Upper lobe of right lung (tissue), 1 donor: ENCODE measurements at regions not wholly inside any gene's neighbourhood (a gene's known extent, or its start where the extent isn't known, plus 50 kb on each side); places are given as distances from the start of the nearest gene placed in this dataset.

Experiments used
- ATAC-seq: fragments of 200-7000 bp; cut with Tn5 transposase; one replicate; pipeline ENCODE4 v1.9.1; 2020; ENCODE audit warnings: mild to moderate bottlenecking, moderate library complexity
- DNase-seq: peaks from one replicate; pipeline ENCODE4 v3.0.0-alpha.2; 2020
- H3K27ac ChIP-seq: fragments of 200-600 bp; one replicate; pipeline ENCODE4 v1.8.0; 2022
- H3K27me3 ChIP-seq: fragments of 200-600 bp; one replicate; pipeline ENCODE4 v1.8.0; 2022; ENCODE audit warnings: mild to moderate bottlenecking
- H3K36me3 ChIP-seq: fragments of 200-600 bp; one replicate; pipeline ENCODE4 v1.8.0; 2022
- H3K4me1 ChIP-seq: fragments of 200-600 bp; one replicate; pipeline ENCODE4 v1.8.0; 2022
- H3K4me3 ChIP-seq: fragments of 200-600 bp; one replicate; pipeline ENCODE4 v1.8.0; 2022; ENCODE audit warnings: mild to moderate bottlenecking
- H3K9me3 ChIP-seq: fragments of 200-600 bp; one replicate; pipeline ENCODE4 v1.8.0; 2022
- CTCF ChIP-seq: fragments of 200-600 bp; IDR thresholded peaks from one replicate; pipeline ENCODE4 v1.8.0; 2022; ENCODE audit warnings: antibody characterized with exemption
- intact Hi-C: fragments of 100-400 bp; cut with DNase I; formaldehyde crosslinking; loops from one replicate; pipeline ENCODE4 v1.11.0; 2022
- donor health status: DM: no; HTN: yes; CAD: no; lungs with severe emphysema.

- DNase-seq (peak; percentile 94), ATAC-seq (peak; percentile 86)
- peaks cover 22% of the 10 kb centered on the region for H3K4me1 ChIP-seq
- H3K27me3 ChIP-seq = no peaks in the 10 kb centered on the region
- H3K27ac ChIP-seq = peak overlapping the region; percentile 80
- H3K36me3 ChIP-seq = no peaks in the 10 kb centered on the region
- no peak overlapping the region for H3K4me3 ChIP-seq
- TF ChIP-seq CTCF = no peak
- intact Hi-C loops = no loop called here
- H3K9me3 ChIP-seq = no peaks in the 10 kb centered on the region
Measured at GRCh38 chr21:43343095-43343991, 83.6 kb downstream of the SIK1 start.

- no peak for ATAC-seq
- Histone ChIP-seq H3K4me3 (no peak overlapping the region), H3K4me1 (peaks cover 15% of the 10 kb centered on the region), H3K36me3 (no peaks in the 10 kb centered on the region), H3K27me3 (no peaks in the 10 kb centered on the region), H3K27ac (peak overlapping the region; percentile 3), H3K9me3 (no peaks in the 10 kb centered on the region)
- TF ChIP-seq CTCF = no peak
- intact Hi-C loops = no loop called here
- DNase-seq = no peak
Measured at GRCh38 chr21:43342301-43342881, 84.5 kb downstream of the SIK1 start.

GRCh38 chr21:43341378-43342161 is 85.4 kb downstream of the SIK1 start:
- no peaks in the 10 kb centered on the region for H3K9me3 ChIP-seq
- no peak for ATAC-seq
- H3K27me3 ChIP-seq = no peaks in the 10 kb centered on the region
- TF ChIP-seq CTCF = no peak
- no peak for DNase-seq
- no peaks in the 10 kb centered on the region for H3K36me3 ChIP-seq
- intact Hi-C loops = no loop called here
- no peak overlapping the region for H3K4me3 ChIP-seq
- H3K27ac ChIP-seq = no peak overlapping the region
- peaks cover 15% of the 10 kb centered on the region for H3K4me1 ChIP-seq

- no peak for TF ChIP-seq CTCF
- H3K27ac ChIP-seq = no peak overlapping the region
- DNase-seq (no peak), ATAC-seq (no peak)
- H3K9me3 ChIP-seq = no peaks in the 10 kb centered on the region
- H3K4me1 ChIP-seq = peaks cover 15% of the 10 kb centered on the region
- no peaks in the 10 kb centered on the region for H3K27me3 ChIP-seq
- no peaks in the 10 kb centered on the region for H3K36me3 ChIP-seq
- no peak overlapping the region for H3K4me3 ChIP-seq
- intact Hi-C loops = no loop called here
Measured at GRCh38 chr21:43340491-43341377, 86.2 kb downstream of the SIK1 start.

GRCh38 chr21:43339668-43340067 is 87.3 kb downstream of the SIK1 start:
- H3K27ac ChIP-seq = no peak overlapping the region
- intact Hi-C loops = no loop called here
- DNase-seq (no peak), ATAC-seq (no peak)
- no peaks in the 10 kb centered on the region for H3K27me3 ChIP-seq
- H3K4me1 ChIP-seq = peaks cover 15% of the 10 kb centered on the region
- H3K9me3 ChIP-seq = no peaks in the 10 kb centered on the region
- no peaks in the 10 kb centered on the region for H3K36me3 ChIP-seq
- no peak overlapping the region for H3K4me3 ChIP-seq
- no peak for TF ChIP-seq CTCF
